SU-DHL-6 (cell line): ENCODE measurements at regions not wholly inside any gene's neighbourhood (a gene's known extent, or its start where the extent isn't known, plus 50 kb on each side); places are given as distances from the start of the nearest gene placed in this dataset.

Experiments
- H2AFZ ChIP-seq: fragments of 200-600 bp; sonication (generic); 2 replicates; pipeline ENCODE4 v1.6.1; 2014; ENCODE audit warnings: low read depth, mild to moderate bottlenecking, moderate library complexity, mixed read lengths, antibody characterized with exemption, low read length; ENCODE audit not compliant: severe bottlenecking
- H3F3A ChIP-seq: fragments of 200-600 bp; shearing (Covaris generic); 2 replicates; pipeline ENCODE4 v1.6.0; 2016; ENCODE audit warnings: antibody characterized with exemption, mild to moderate bottlenecking; ENCODE audit not compliant: insufficient read depth
- H3K27ac ChIP-seq: fragments of 200-600 bp; sonication (generic); 2 replicates; pipeline ENCODE4 v1.5.1; 2016; ENCODE audit warnings: low read depth, mild to moderate bottlenecking, low read length, moderate library complexity, mixed read lengths
- H3K27me3 ChIP-seq: fragments of 200-600 bp; sonication (generic), shearing (Covaris generic); 2 replicates; pipeline ENCODE4 v1.6.0; 2014; ENCODE audit warnings: mild to moderate bottlenecking, low read length
- H3K36me3 ChIP-seq: fragments of 200-600 bp; sonication (generic); 2 replicates; pipeline ENCODE4 v1.6.1; 2014; ENCODE audit warnings: mild to moderate bottlenecking, low read length, mixed read lengths
- H3K4me2 ChIP-seq: fragments of 300-600, 200-600 bp; shearing (Covaris generic), sonication (generic); 2 replicates; pipeline ENCODE4 v1.6.0; 2014; ENCODE audit warnings: low read length, low read depth, mild to moderate bottlenecking; ENCODE audit not compliant: poor library complexity, severe bottlenecking
- H3K4me3 ChIP-seq: fragments of 200-600 bp; sonication (generic); 2 replicates; pipeline ENCODE4 v1.5.1; 2014; ENCODE audit warnings: antibody characterized with exemption, low read length, mild to moderate bottlenecking, mixed read lengths; ENCODE audit not compliant: insufficient read depth, poor library complexity, severe bottlenecking
- H3K79me2 ChIP-seq: fragments of 200-600 bp; sonication (generic); 2 replicates; pipeline ENCODE4 v1.6.1; 2014; ENCODE audit warnings: mild to moderate bottlenecking, low read length, moderate library complexity; ENCODE audit not compliant: insufficient read depth
- H3K9ac ChIP-seq: fragments of 200-600 bp; sonication (generic); 2 replicates; pipeline ENCODE4 v1.7.0; 2014; ENCODE audit warnings: mild to moderate bottlenecking, low read length
- H3K9me2 ChIP-seq: fragments of 200-600 bp; sonication (generic); replicated peaks from 2 replicates; pipeline ENCODE4 v1.6.1; 2014; ENCODE audit warnings: low read length; ENCODE audit not compliant: insufficient read depth
- H3K9me3 ChIP-seq: fragments of 200-600 bp; sonication (generic); 2 replicates; pipeline ENCODE4 v1.6.1; 2014; ENCODE audit warnings: low read length, mixed read lengths; ENCODE audit not compliant: insufficient read depth
- H4K20me1 ChIP-seq: fragments of 200-600 bp; sonication (generic); 2 replicates; pipeline ENCODE4 v1.6.1; 2014; ENCODE audit warnings: low read depth, mild to moderate bottlenecking, antibody characterized with exemption, low read length, moderate library complexity, mixed read lengths
- CTCF ChIP-seq: fragments of 200-600 bp; sonication (generic); IDR thresholded peaks from one replicate; pipeline ENCODE4 v1.5.1; 2017; ENCODE audit warnings: antibody characterized with exemption, mild to moderate bottlenecking, low read length, moderate library complexity; ENCODE audit not compliant: insufficient read depth, poor library complexity, severe bottlenecking
- EZH2phosphoT487 ChIP-seq: fragments of 200-600 bp; sonication (generic), shearing (Covaris generic); conservative IDR thresholded peaks from 2 replicates; pipeline ENCODE4 v1.6.1; 2018; ENCODE audit warnings: mild to moderate bottlenecking, antibody characterized with exemption, low read length, moderate library complexity, mixed read lengths

- Histone ChIP-seq H3K4me2 (no peak overlapping the region), H3K36me3 (no peaks in the 10 kb centered on the region), H4K20me1 (no peaks in the 10 kb centered on the region), H3F3A (no peaks in the 10 kb centered on the region), H3K27me3 (no peaks in the 10 kb centered on the region), H3K27ac (no peak overlapping the region), H3K9me2 (no peaks in the 10 kb centered on the region), H3K79me2 (no peaks in the 10 kb centered on the region), H3K4me3 (no peak overlapping the region), H3K9ac (no peak overlapping the region), H2AFZ (peak overlapping the region; percentile 22), H3K9me3 (no peaks in the 10 kb centered on the region)
- TF ChIP-seq EZH2phosphoT487 (no peak), CTCF (no peak)
Measured at GRCh38 chr12:92574911-92575570, 127.7 kb upstream of the PLEKHG7 start.

GRCh38 chr12:92574051-92574783, 128.6 kb upstream of the PLEKHG7 start:
- H3K4me2 ChIP-seq, result no peak overlapping the region
- no peaks in the 10 kb centered on the region for H4K20me1 ChIP-seq
- no peak overlapping the region for H3K9ac ChIP-seq
- no peaks in the 10 kb centered on the region for H3K9me3 ChIP-seq
- H3K79me2 ChIP-seq, result no peaks in the 10 kb centered on the region
- H3K27me3 ChIP-seq, result no peaks in the 10 kb centered on the region
- no peak overlapping the region for H2AFZ ChIP-seq
- no peaks in the 10 kb centered on the region for H3K36me3 ChIP-seq
- TF ChIP-seq EZH2phosphoT487 (no peak), CTCF (peak; percentile 47)
- no peak overlapping the region for H3K27ac ChIP-seq
- no peaks in the 10 kb centered on the region for H3F3A ChIP-seq
- no peaks in the 10 kb centered on the region for H3K9me2 ChIP-seq
- no peak overlapping the region for H3K4me3 ChIP-seq

- no peak overlapping the region for H3K9ac ChIP-seq
- TF ChIP-seq CTCF (no peak), EZH2phosphoT487 (no peak)
- H4K20me1 ChIP-seq, result no peaks in the 10 kb centered on the region
- no peaks in the 10 kb centered on the region for H3K79me2 ChIP-seq
- H3K36me3 ChIP-seq, result no peaks in the 10 kb centered on the region
- H3K4me2 ChIP-seq, result no peak overlapping the region
- H3K9me2 ChIP-seq, result no peaks in the 10 kb centered on the region
- H3K4me3 ChIP-seq, result no peak overlapping the region
- H3K27me3 ChIP-seq, result no peaks in the 10 kb centered on the region
- H3K9me3 ChIP-seq, result no peaks in the 10 kb centered on the region
- H3K27ac ChIP-seq, result no peak overlapping the region
- no peaks in the 10 kb centered on the region for H3F3A ChIP-seq
- no peak overlapping the region for H2AFZ ChIP-seq
Measured at GRCh38 chr12:92573104-92573503, 129.7 kb upstream of the PLEKHG7 start.
